Naive B cell (primary cell): ENCODE measurements at regions not wholly inside any gene's neighbourhood (a gene's known extent, or its start where the extent isn't known, plus 50 kb on each side); places are given as distances from the start of the nearest gene placed in this dataset.
"Not testable (repeated sequence)": the region's sequence is repeated elsewhere in the genome, so short reads cannot be mapped to it uniquely, and the experiment has no call there.

Experiments
- ATAC-seq, 2 donors: fragments of 150-1000 bp; cut with Tn5 transposase; 2 replicates each; pipeline ENCODE4 v1.10.0; 2021; ENCODE audit warnings: low read depth in 2 of 2, mild to moderate bottlenecking in 2 of 2, moderate library complexity in 2 of 2
- DNase-seq: peaks from one replicate; pipeline ENCODE4 v3.0.0; 2022
- H3K27ac Mint-ChIP-seq, 6 donors: one replicate each; pipeline ENCODE4 v1.8.0; 2020 to 2022; ENCODE audit warnings: mild to moderate bottlenecking in 6 of 6, mixed read lengths in 6 of 6, moderate library complexity in 5 of 6, inconsistent platforms in 2 of 6
- H3K27me3 Mint-ChIP-seq, 3 donors: one replicate each; pipeline ENCODE4 v1.8.0; 2021 to 2022; ENCODE audit warnings: mixed read lengths in 3 of 3, mild to moderate bottlenecking in 1 of 3
- H3K36me3 Mint-ChIP-seq, 2 donors: one replicate each; pipeline ENCODE4 v1.8.0; 2020 to 2022; ENCODE audit warnings: mixed read lengths in 2 of 2, inconsistent platforms in 1 of 2, mild to moderate bottlenecking in 1 of 2
- H3K4me1 Mint-ChIP-seq, 3 donors: one replicate each; pipeline ENCODE4 v1.8.0; 2020 to 2022; ENCODE audit warnings: mixed read lengths in 3 of 3, inconsistent platforms in 1 of 3, mild to moderate bottlenecking in 1 of 3, moderate library complexity in 1 of 3
- H3K4me3 Mint-ChIP-seq, 8 donors: one replicate each; pipeline ENCODE4 v1.8.0; 2020 to 2022; ENCODE audit warnings: mild to moderate bottlenecking in 8 of 8, mixed read lengths in 8 of 8, moderate library complexity in 8 of 8, inconsistent platforms in 2 of 8
- H3K9me3 Mint-ChIP-seq, 7 donors: one replicate each; pipeline ENCODE4 v1.8.0; 2020 to 2022; ENCODE audit warnings: mixed read lengths in 7 of 7, mild to moderate bottlenecking in 5 of 7, inconsistent platforms in 2 of 7, moderate library complexity in 1 of 7

- H3K27me3 Mint-ChIP-seq, ATAC-seq, H3K4me3 Mint-ChIP-seq, H3K27ac Mint-ChIP-seq, H3K36me3 Mint-ChIP-seq, H3K4me1 Mint-ChIP-seq, H3K9me3 Mint-ChIP-seq, DNase-seq: not testable (repeated sequence)
Measured at GRCh38 chr2:87461671-87462070, 286.2 kb upstream of the PLGLB2 start.

DNA sequence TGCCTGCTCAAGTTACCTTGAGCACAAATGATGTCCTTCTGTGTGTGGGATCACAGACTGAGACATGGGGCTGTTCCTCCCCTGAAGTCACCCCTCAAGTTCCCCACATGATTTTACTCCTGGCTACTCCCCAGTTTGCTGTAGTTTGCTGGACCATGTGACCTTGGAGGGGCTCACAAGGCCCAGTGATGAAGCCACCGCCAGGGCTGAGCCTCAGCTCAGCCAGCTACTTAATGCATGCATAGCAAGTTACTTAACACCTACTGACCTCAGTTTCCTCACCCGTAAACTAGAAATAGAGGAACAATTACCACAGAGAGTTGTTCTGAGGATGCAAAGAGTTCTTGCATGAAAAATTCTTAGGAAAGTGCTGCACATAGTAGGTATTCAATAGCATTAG lies 283.7 kb upstream of the PLGLB2 start:
- not testable (repeated sequence) for H3K4me1 Mint-ChIP-seq, DNase-seq, H3K4me3 Mint-ChIP-seq, H3K9me3 Mint-ChIP-seq, H3K36me3 Mint-ChIP-seq, ATAC-seq, H3K27ac Mint-ChIP-seq, H3K27me3 Mint-ChIP-seq

GRCh38 chr2:87465730-87466129 lies 282.2 kb upstream of the PLGLB2 start:
- not testable (repeated sequence) for H3K27me3 Mint-ChIP-seq, H3K27ac Mint-ChIP-seq, ATAC-seq, DNase-seq, H3K36me3 Mint-ChIP-seq, H3K4me3 Mint-ChIP-seq, H3K9me3 Mint-ChIP-seq
- peaks cover 6 to 23% (median 9%) of the 10 kb centered on the region in 3 donors for H3K4me1 Mint-ChIP-seq

DNA sequence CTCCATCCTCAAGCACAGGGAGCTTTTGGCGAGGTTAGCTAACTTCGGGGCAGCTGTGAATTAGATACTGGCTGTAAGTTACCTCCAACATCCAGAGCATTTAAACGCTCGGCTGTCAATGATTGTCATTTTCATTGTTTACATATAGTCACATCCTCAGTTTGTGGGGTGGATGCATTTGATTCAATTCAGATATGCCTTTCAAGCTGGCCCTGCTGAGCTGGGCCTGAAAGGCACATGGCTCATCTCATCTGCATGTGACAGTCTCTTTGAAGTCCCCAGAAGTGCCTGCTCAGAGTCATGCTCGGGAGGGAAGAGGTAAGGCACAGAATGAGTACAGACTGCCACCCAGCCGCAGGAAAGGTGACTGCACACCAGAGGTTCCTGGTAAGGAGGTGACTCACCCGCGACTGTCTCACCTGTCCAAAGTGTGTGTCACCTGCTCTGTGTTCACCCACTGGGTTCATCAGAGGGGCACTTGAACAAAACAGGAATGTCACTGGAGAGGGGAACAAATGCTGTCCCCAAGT lies 281.2 kb upstream of the PLGLB2 start:
- not testable (repeated sequence) for H3K36me3 Mint-ChIP-seq, DNase-seq, H3K4me3 Mint-ChIP-seq, H3K9me3 Mint-ChIP-seq, H3K27me3 Mint-ChIP-seq
- Mint-ChIP-seq H3K27ac (peak overlapping the region in 1 of 6 donors; percentile 72), H3K4me1 (peaks cover 6 to 28% (median 9%) of the 10 kb centered on the region in 3 donors)
- ATAC-seq = peak; percentile 45 to 53

GRCh38 chr2:87468429-87468981 lies 279.4 kb upstream of the PLGLB2 start:
- H3K27ac Mint-ChIP-seq, H3K27me3 Mint-ChIP-seq, ATAC-seq, H3K36me3 Mint-ChIP-seq, H3K9me3 Mint-ChIP-seq, DNase-seq: not testable (repeated sequence)
- peaks cover 6 to 28% (median 9%) of the 10 kb centered on the region in 3 donors for H3K4me1 Mint-ChIP-seq
- peak overlapping the region in 1 of 8 donors; percentile 25 for H3K4me3 Mint-ChIP-seq

DNA sequence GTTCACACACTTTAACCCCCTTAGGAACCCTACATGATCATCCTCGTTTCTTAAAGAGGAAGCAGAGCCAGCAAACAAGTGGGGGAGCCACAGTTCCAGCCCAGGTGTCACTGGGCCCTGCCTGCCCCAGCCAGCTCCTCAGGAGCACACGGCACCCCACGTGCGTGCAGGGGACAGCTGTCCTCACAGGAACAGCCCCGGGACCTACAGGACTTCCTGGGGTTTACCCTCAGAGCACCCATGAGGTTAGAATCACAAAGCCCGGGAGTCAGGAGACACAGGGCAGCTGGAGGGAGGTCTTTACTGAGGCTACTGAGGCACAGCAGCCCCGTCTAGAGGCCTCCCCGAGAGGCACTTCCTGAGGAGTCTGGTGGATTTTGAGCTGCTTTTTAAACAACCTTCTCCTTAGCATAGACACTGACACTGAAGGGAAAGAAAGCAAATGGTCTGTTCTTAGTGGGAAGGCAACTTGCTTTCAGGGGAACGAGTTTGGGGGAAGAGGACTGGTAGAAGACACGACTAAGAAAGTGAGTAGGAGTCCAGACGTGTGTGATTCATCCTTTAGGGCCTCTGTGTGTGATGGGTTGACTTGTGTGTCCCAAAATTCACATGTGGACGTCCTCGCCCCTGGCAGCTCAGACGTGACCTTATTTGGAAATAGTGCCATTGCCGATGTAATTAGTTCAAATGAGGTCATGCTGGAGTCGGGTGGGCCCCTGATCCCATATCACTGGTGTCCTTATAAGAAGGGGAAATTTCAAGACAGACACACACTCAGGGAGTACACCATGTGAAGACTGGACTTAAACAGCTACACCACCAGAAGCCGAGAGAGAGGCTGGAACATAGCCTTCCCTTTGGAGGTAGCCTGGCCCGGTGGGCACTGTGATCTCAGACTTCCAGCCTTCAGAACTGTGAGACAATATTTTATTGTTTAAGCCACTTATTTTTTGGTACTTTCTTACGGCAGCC lies 278.4 kb upstream of the PLGLB2 start:
- DNase-seq, H3K36me3 Mint-ChIP-seq, H3K9me3 Mint-ChIP-seq, H3K27me3 Mint-ChIP-seq: not testable (repeated sequence)
- H3K4me1 Mint-ChIP-seq = peaks cover 6 to 28% (median 9%) of the 10 kb centered on the region in 3 donors
- peak overlapping the region; percentile 57 to 87 (median 75) for H3K4me3 Mint-ChIP-seq
- peak overlapping the region; percentile 60 to 97 (median 90) for H3K27ac Mint-ChIP-seq
- ATAC-seq = peak; percentile 70 to 75

GRCh38 chr2:87470381-87471380 lies 277.2 kb upstream of the PLGLB2 start:
- peaks cover 6 to 33% (median 9%) of the 10 kb centered on the region in 3 donors for H3K4me1 Mint-ChIP-seq
- peak overlapping the region in 7 of 8 donors; percentile 12 to 75 (median 47) for H3K4me3 Mint-ChIP-seq
- not testable (repeated sequence) for DNase-seq, ATAC-seq, H3K36me3 Mint-ChIP-seq, H3K27me3 Mint-ChIP-seq, H3K9me3 Mint-ChIP-seq
- peak overlapping the region in 3 of 6 donors; percentile 56 to 86 (median 60) for H3K27ac Mint-ChIP-seq

GRCh38 chr2:87471478-87471877 lies 276.4 kb upstream of the PLGLB2 start:
- peaks cover 8 to 38% (median 9%) of the 10 kb centered on the region in 3 donors for H3K4me1 Mint-ChIP-seq
- H3K4me3 Mint-ChIP-seq, H3K27me3 Mint-ChIP-seq, H3K9me3 Mint-ChIP-seq, H3K36me3 Mint-ChIP-seq, DNase-seq, ATAC-seq: not testable (repeated sequence)
- peak overlapping the region in 1 of 6 donors; percentile 60 for H3K27ac Mint-ChIP-seq

GRCh38 chr2:87476223-87476872 lies 271.5 kb upstream of the PLGLB2 start:
- not testable (repeated sequence) for H3K36me3 Mint-ChIP-seq
- peak in 1 of 2 donors; percentile 32 for ATAC-seq

DNA sequence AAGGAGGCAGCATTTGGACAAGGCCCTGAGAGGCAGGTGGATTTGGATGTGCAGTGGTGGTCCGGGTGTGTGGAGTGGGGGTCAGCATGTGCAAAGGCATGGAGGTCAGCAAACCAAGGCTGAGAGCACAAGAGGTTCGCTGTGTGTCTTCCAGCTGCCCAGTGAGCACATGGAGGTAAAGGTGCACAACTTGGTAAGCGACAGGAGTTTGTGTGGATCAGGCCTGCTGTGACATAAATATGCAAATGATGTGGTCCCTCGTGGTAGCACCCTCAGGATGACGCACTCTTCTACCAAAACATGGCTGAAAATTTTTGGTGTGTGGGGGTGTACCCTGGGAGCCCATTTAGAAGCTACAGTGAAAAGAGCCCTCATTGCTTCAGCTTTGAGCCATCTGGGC lies 271.0 kb upstream of the PLGLB2 start:
- Mint-ChIP-seq H3K4me3 (peak overlapping the region in 1 of 8 donors; percentile 51), H3K4me1 (peaks cover 6 to 16% (median 6%) of the 10 kb centered on the region in 3 donors), H3K27ac (peak overlapping the region in 4 of 6 donors; percentile 56 to 82 (median 76))
- not testable (repeated sequence) for H3K36me3 Mint-ChIP-seq, H3K9me3 Mint-ChIP-seq, H3K27me3 Mint-ChIP-seq, DNase-seq
- peak; percentile 66 to 83 for ATAC-seq

More at GRCh38 chr2:87476223-87476872, 271.5 kb upstream of the PLGLB2 start:
- not testable (repeated sequence) for DNase-seq, H3K27me3 Mint-ChIP-seq, H3K4me3 Mint-ChIP-seq, H3K9me3 Mint-ChIP-seq
- Mint-ChIP-seq H3K4me1 (peaks cover 6 to 16% (median 6%) of the 10 kb centered on the region in 3 donors), H3K27ac (peak overlapping the region in 2 of 6 donors; percentile 56 to 72)

DNA sequence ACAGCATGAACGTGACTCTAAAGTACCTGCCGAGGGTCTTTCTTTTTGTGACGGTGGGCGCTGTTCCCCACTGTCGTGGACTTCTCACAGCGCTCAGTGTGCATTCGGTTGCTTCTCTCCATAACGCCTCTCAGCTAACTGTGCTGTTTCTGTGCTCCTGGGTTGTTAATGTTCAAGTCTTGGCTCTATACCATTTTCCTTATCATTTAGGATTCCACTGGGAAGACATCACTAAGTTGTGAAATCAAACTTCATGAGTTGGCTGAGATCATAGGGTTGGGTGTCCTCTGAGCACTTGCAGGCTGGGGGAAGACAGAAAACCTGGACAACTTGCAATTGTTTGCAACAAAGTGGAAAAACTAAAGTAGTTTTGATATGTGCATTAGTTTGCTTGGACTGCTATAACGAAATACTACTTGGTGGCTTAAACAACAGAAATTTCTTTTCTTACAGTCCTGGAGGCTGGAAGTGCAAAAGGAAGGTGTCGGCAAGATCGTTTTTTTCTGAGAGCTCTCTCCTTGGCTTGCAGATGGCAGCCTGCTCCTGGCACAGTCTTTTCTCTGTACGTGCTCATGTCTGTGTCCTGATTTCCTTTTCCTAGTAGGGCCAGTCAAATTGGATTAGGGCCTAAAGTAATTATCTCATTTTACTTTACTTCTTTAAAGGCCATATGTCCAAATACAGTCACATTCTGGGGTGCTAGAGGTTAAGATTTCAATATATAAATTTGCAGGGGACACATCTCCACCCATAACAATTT lies 270.0 kb upstream of the PLGLB2 start:
- not testable (repeated sequence) for H3K4me3 Mint-ChIP-seq, ATAC-seq, H3K36me3 Mint-ChIP-seq, H3K27me3 Mint-ChIP-seq, DNase-seq, H3K9me3 Mint-ChIP-seq
- peak overlapping the region in 1 of 6 donors; percentile 62 for H3K27ac Mint-ChIP-seq
- peaks cover 6 to 16% (median 6%) of the 10 kb centered on the region in 3 donors for H3K4me1 Mint-ChIP-seq

GRCh38 chr2:87478911-87479310 lies 269.0 kb upstream of the PLGLB2 start:
- not testable (repeated sequence) for H3K27ac Mint-ChIP-seq, H3K4me3 Mint-ChIP-seq

More at GRCh38 chr2:87478911-87479310, 269.0 kb upstream of the PLGLB2 start:
- ATAC-seq, H3K36me3 Mint-ChIP-seq, H3K27me3 Mint-ChIP-seq, DNase-seq, H3K9me3 Mint-ChIP-seq: not testable (repeated sequence)
- peaks cover 6 to 16% (median 9%) of the 10 kb centered on the region in 3 donors for H3K4me1 Mint-ChIP-seq
